Glutamatergic neuron (in vitro differentiated cells): ENCODE measurements at regions not wholly inside any gene's neighbourhood (a gene's known extent, or its start where the extent isn't known, plus 50 kb on each side); places are given as distances from the start of the nearest gene placed in this dataset.

ENCODE experiments used
- DNase-seq: peaks from one replicate; pipeline ENCODE4 v3.0.0; 2022
- H3K27ac Mint-ChIP-seq: one replicate; pipeline ENCODE4 v1.8.0; 2020; ENCODE audit warnings: mild to moderate bottlenecking, mixed read lengths, inconsistent platforms; ENCODE audit not compliant: unreplicated experiment
- H3K27me3 Mint-ChIP-seq: one replicate; pipeline ENCODE4 v1.8.0; 2020; ENCODE audit warnings: mild to moderate bottlenecking, moderate library complexity, mixed read lengths, inconsistent platforms; ENCODE audit not compliant: unreplicated experiment
- H3K36me3 Mint-ChIP-seq: one replicate; pipeline ENCODE4 v1.8.0; 2020; ENCODE audit warnings: mild to moderate bottlenecking, mixed read lengths, inconsistent platforms; ENCODE audit not compliant: unreplicated experiment
- H3K4me1 Mint-ChIP-seq: one replicate; pipeline ENCODE4 v1.8.0; 2020; ENCODE audit warnings: mild to moderate bottlenecking, low read depth, mixed read lengths, inconsistent platforms; ENCODE audit not compliant: unreplicated experiment
- H3K4me3 Mint-ChIP-seq: one replicate; pipeline ENCODE4 v1.8.0; 2020; ENCODE audit warnings: mild to moderate bottlenecking, mixed read lengths, inconsistent platforms; ENCODE audit not compliant: unreplicated experiment
- H3K9me3 Mint-ChIP-seq: one replicate; pipeline ENCODE4 v1.8.0; 2020; ENCODE audit warnings: mild to moderate bottlenecking, moderate library complexity, mixed read lengths, inconsistent platforms; ENCODE audit not compliant: unreplicated experiment
- CTCF ChIP-seq: fragments of 200-600 bp; sonication (generic); IDR thresholded peaks from one replicate; pipeline ENCODE4 v1.5.0; 2021; ENCODE audit not compliant: partially characterized antibody, unreplicated experiment

- no peak overlapping the region for H3K27ac Mint-ChIP-seq
- H3K4me1 Mint-ChIP-seq: peaks cover 1% of the 10 kb centered on the region
- peaks cover 1% of the 10 kb centered on the region for H3K27me3 Mint-ChIP-seq
- no peak for TF ChIP-seq CTCF
- no peaks in the 10 kb centered on the region for H3K36me3 Mint-ChIP-seq
- H3K4me3 Mint-ChIP-seq: no peak overlapping the region
- no peaks in the 10 kb centered on the region for H3K9me3 Mint-ChIP-seq
- no peak for DNase-seq
Observed at GRCh38 chr14:81884382-81884781, 350.7 kb upstream of the SEL1L start.

DNA sequence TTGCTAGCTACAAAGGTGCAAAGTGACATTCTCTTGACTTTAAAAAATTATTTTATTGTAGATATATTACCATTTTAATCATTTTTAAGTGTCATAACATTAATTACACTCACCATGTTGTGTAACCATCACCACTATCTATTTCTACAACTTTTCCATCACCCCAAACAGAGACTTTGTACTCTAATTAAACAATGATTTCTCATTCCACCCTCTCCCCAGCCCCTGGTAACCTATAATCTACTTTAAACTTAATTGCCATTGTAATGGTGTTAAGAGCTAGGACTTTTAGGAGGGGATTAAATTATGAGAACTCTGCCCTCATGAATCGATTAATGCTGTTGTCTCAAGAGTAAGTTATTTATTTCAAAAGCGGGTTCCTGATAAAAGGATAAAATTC, 352.9 kb upstream of the SEL1L start:
- peaks cover 4% of the 10 kb centered on the region for H3K36me3 Mint-ChIP-seq
- no peak overlapping the region for H3K27ac Mint-ChIP-seq
- peaks cover 1% of the 10 kb centered on the region for H3K4me1 Mint-ChIP-seq
- H3K9me3 Mint-ChIP-seq: peaks cover 1% of the 10 kb centered on the region
- no peak for DNase-seq
- H3K4me3 Mint-ChIP-seq: no peak overlapping the region
- TF ChIP-seq CTCF: no peak
- peaks cover 1% of the 10 kb centered on the region for H3K27me3 Mint-ChIP-seq

- no peak for TF ChIP-seq CTCF
- no peak for DNase-seq
- H3K9me3 Mint-ChIP-seq: peaks cover 1% of the 10 kb centered on the region
- H3K4me3 Mint-ChIP-seq: no peak overlapping the region
- H3K27me3 Mint-ChIP-seq: peaks cover 1% of the 10 kb centered on the region
- H3K4me1 Mint-ChIP-seq: peaks cover 1% of the 10 kb centered on the region
- no peak overlapping the region for H3K27ac Mint-ChIP-seq
- H3K36me3 Mint-ChIP-seq: peaks cover 4% of the 10 kb centered on the region
Observed at GRCh38 chr14:81889529-81889928, 355.9 kb upstream of the SEL1L start.

- Mint-ChIP-seq H3K9me3 (peaks cover 1% of the 10 kb centered on the region), H3K4me3 (no peak overlapping the region), H3K4me1 (peaks cover 1% of the 10 kb centered on the region), H3K27me3 (peaks cover 1% of the 10 kb centered on the region), H3K36me3 (peaks cover 4% of the 10 kb centered on the region), H3K27ac (no peak overlapping the region)
- TF ChIP-seq CTCF: no peak
- DNase-seq: no peak
Observed at GRCh38 chr14:81890020-81890419, 356.4 kb upstream of the SEL1L start.

DNA sequence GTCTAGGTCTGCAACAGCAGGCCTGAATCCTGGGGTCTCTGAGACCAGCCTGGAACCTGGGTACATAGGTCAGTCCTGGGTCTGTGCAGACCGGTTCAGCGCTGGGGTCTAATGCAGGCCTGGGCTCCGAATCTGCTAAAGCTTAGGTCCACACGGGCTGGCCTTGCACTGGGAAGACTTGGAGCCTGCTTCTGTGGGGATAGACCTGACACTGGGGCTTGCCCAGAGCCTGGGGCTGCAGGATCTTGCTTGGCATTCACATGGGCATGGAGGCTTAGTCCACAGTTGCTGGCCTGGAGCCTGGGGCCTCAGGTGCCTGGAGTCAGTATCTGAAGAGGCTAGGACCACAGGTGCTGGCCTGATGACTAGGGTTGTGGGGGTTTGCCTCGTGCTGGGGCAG, 369.8 kb upstream of the SEL1L start:
- Mint-ChIP-seq H3K36me3 (peaks cover 7% of the 10 kb centered on the region), H3K27me3 (peaks cover 3% of the 10 kb centered on the region)

More for the DNA sequence above, 369.8 kb upstream of the SEL1L start:
- no peak for TF ChIP-seq CTCF
- Mint-ChIP-seq H3K27ac (no peak overlapping the region), H3K4me3 (no peak overlapping the region), H3K9me3 (peaks cover 8% of the 10 kb centered on the region), H3K4me1 (no peaks in the 10 kb centered on the region)
- no peak for DNase-seq
